DND-41 (cell line): ENCODE measurements at regions not wholly inside any gene's neighbourhood (a gene's known extent, or its start where the extent isn't known, plus 50 kb on each side); places are given as distances from the start of the nearest gene placed in this dataset.

Experiments
- EZH2 ChIP-seq: IDR thresholded peaks from 3 replicates; pipeline ENCODE4 v1.6.1; 2012; ENCODE audit warnings: borderline replicate concordance, low read depth, mild to moderate bottlenecking, moderate library complexity, low read length, inconsistent platforms; ENCODE audit not compliant: severe bottlenecking
- TF ChIP-seq, protein P1 (sequence below): IDR thresholded peaks from 2 replicates; pipeline ENCODE4 v1.5.1; 2012; ENCODE audit warnings: borderline replicate concordance, low read length, moderate library complexity, mild to moderate bottlenecking; ENCODE audit not compliant: poor library complexity, severe bottlenecking; ENCODE audit errors: extremely low read depth

GRCh38 chr2:41782306-41783158, 265.3 kb upstream of the PKDCC start:
- TF ChIP-seq, protein P1, sequence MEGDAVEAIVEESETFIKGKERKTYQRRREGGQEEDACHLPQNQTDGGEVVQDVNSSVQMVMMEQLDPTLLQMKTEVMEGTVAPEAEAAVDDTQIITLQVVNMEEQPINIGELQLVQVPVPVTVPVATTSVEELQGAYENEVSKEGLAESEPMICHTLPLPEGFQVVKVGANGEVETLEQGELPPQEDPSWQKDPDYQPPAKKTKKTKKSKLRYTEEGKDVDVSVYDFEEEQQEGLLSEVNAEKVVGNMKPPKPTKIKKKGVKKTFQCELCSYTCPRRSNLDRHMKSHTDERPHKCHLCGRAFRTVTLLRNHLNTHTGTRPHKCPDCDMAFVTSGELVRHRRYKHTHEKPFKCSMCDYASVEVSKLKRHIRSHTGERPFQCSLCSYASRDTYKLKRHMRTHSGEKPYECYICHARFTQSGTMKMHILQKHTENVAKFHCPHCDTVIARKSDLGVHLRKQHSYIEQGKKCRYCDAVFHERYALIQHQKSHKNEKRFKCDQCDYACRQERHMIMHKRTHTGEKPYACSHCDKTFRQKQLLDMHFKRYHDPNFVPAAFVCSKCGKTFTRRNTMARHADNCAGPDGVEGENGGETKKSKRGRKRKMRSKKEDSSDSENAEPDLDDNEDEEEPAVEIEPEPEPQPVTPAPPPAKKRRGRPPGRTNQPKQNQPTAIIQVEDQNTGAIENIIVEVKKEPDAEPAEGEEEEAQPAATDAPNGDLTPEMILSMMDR: peak; percentile 88
- TF ChIP-seq EZH2: no peak
